Endothelial cell of umbilical vein (primary cell): ENCODE measurements at regions not wholly inside any gene's neighbourhood (a gene's known extent, or its start where the extent isn't known, plus 50 kb on each side); places are given as distances from the start of the nearest gene placed in this dataset.

Experiments used
- BruUV-seq: library from RNA; stranded (reverse); fragments of 400-500 nt; replicated peaks from 2 replicates; lab custom pipeline; 2021; lab: Mats Ljungman, UMichigan
- CTCF ChIA-PET: fragments of 300-600, 350-600 bp; sonication (Branson Sonifier 250); formaldehyde crosslinking; loops from one replicate; lab custom pipeline; 2021; ENCODE audit warnings: antibody characterized with exemption, inconsistent platforms; lab: Charles Lee
- POLR2A ChIA-PET: fragments of 300-600, 350-600 bp; sonication (Branson Sonifier 250); formaldehyde crosslinking; loops from one replicate; lab custom pipeline; 2021; ENCODE audit warnings: antibody characterized with exemption, inconsistent platforms; lab: Charles Lee
- DNase-seq: peaks from one replicate; pipeline ENCODE4 v3.0.0-alpha.2; 2011; ENCODE audit warnings: low read depth, low spot score
- FAIRE-seq: peaks from 2 replicates; lab custom pipeline; 2011; peaks lifted over from hg19 to GRCh38; lab: Jason Lieb, UNC
- H2AFZ ChIP-seq: 2 replicates; pipeline ENCODE4 v1.6.0; 2012; ENCODE audit warnings: low read depth, low read length, control low read depth, inconsistent platforms
- H3K27ac ChIP-seq: 2 replicates; pipeline ENCODE4 v1.5.1; 2011; ENCODE audit warnings: low read depth, mild to moderate bottlenecking, control low read depth, low read length, moderate library complexity; ENCODE audit not compliant: insufficient read depth
- H3K27me3 ChIP-seq, 2 experiments: 2 replicates each; pipeline versions ENCODE4 v1.6.0 to v1.6.1; 2011; ENCODE audit warnings: low read length in 2 of 2, mixed read lengths in 1 of 2; ENCODE audit not compliant: control insufficient read depth in 2 of 2, insufficient read depth in 2 of 2
- H3K36me3 ChIP-seq, 2 experiments: 2 replicates in 1 of 2; 3 replicates in 1 of 2; pipeline ENCODE4 v1.5.1; 2011; ENCODE audit warnings: low read length in 2 of 2, mild to moderate bottlenecking in 1 of 2, moderate library complexity in 1 of 2; ENCODE audit not compliant: control insufficient read depth in 2 of 2, insufficient read depth in 2 of 2; ENCODE audit errors: extremely low read depth in 1 of 2
- H3K4me1 ChIP-seq: 3 replicates; pipeline ENCODE4 v1.5.1; 2011; ENCODE audit warnings: mild to moderate bottlenecking, low read length; ENCODE audit not compliant: control insufficient read depth, insufficient read depth; ENCODE audit errors: extremely low read depth
- H3K4me2 ChIP-seq: 2 replicates; pipeline ENCODE4 v1.6.1; 2011; ENCODE audit warnings: low read length, control low read depth, mixed read lengths; ENCODE audit not compliant: insufficient read depth
- H3K4me3 ChIP-seq, 3 experiments: fragments of 200-600 bp in 1 of 3; sonication (generic), shearing (Covaris generic) in 1 of 3; replicated peaks in 1 of 3; 2 replicates each; pipeline ENCODE4 v1.5.1; 2011 to 2016; ENCODE audit warnings: control low read depth in 3 of 3, low read length in 3 of 3, mild to moderate bottlenecking in 2 of 3, inconsistent platforms in 1 of 3, low read depth in 1 of 3, moderate library complexity in 1 of 3; ENCODE audit not compliant: insufficient read depth in 1 of 3
- H3K79me2 ChIP-seq: 2 replicates; pipeline ENCODE4 v1.6.0; 2012; ENCODE audit warnings: low read length, inconsistent platforms; ENCODE audit not compliant: control insufficient read depth, insufficient read depth
- H3K9ac ChIP-seq: replicated peaks from 2 replicates; pipeline ENCODE3; 2011; ENCODE audit warnings: low read length, control low read depth; ENCODE audit not compliant: insufficient read depth; ENCODE audit errors: extremely low read depth
- H3K9me1 ChIP-seq: replicated peaks from 3 replicates; pipeline ENCODE4 v1.6.0; 2011; ENCODE audit warnings: mild to moderate bottlenecking, low read length; ENCODE audit not compliant: control insufficient read depth, insufficient read depth; ENCODE audit errors: extremely low read depth
- H3K9me3 ChIP-seq: replicated peaks from 2 replicates; pipeline ENCODE4 v1.5.1; 2012; ENCODE audit warnings: low read length, inconsistent platforms; ENCODE audit not compliant: control insufficient read depth, insufficient read depth
- H4K20me1 ChIP-seq: replicated peaks from 2 replicates; pipeline ENCODE3; 2011; ENCODE audit warnings: mild to moderate bottlenecking, low read length; ENCODE audit not compliant: control insufficient read depth, insufficient read depth; ENCODE audit errors: extremely low read depth
- EZH2 ChIP-seq: IDR thresholded peaks from 2 replicates; pipeline ENCODE4 v1.6.1; 2012; ENCODE audit warnings: borderline replicate concordance, low read depth, mild to moderate bottlenecking, moderate library complexity, low read length, inconsistent platforms; ENCODE audit not compliant: severe bottlenecking
- FOS ChIP-seq: IDR thresholded peaks from 2 replicates; pipeline ENCODE4 v1.6.1; 2011; ENCODE audit warnings: mild to moderate bottlenecking, low read length, moderate library complexity, borderline replicate concordance; ENCODE audit not compliant: insufficient read depth
- GATA2 ChIP-seq: IDR thresholded peaks from 2 replicates; pipeline ENCODE4 v1.7.0; 2011; ENCODE audit warnings: low read depth, mild to moderate bottlenecking, moderate library complexity, mixed read lengths, low read length; ENCODE audit not compliant: insufficient read length, insufficient read depth
- JUN ChIP-seq: IDR thresholded peaks from 2 replicates; pipeline ENCODE4 v1.6.1; 2011; ENCODE audit warnings: borderline replicate concordance, low read depth; ENCODE audit not compliant: insufficient read length, insufficient read depth
- MYC ChIP-seq: IDR thresholded peaks from one replicate; pipeline ENCODE4 v1.6.1; 2011; ENCODE audit warnings: mild to moderate bottlenecking, low read depth, low read length
- POLR2A ChIP-seq: IDR thresholded peaks from 2 replicates; pipeline ENCODE4 v1.6.1; 2012; ENCODE audit warnings: low read depth, mild to moderate bottlenecking, control low read depth, low read length
- POLR2AphosphoS5 ChIP-seq: IDR thresholded peaks from 2 replicates; pipeline ENCODE4 v1.6.1; 2012; ENCODE audit warnings: low read depth, mild to moderate bottlenecking, control low read depth, low read length, moderate library complexity; ENCODE audit not compliant: insufficient read depth
- dilution Hi-C: fragments of 300-500 bp; cut with MboI; formaldehyde crosslinking; loops from one replicate; pipeline ENCODE4 v1.15.0; 2019; ENCODE audit warnings: low sequenced_read_pairs; ENCODE audit not compliant: extremely low pct_ligation_motif_present
- intact Hi-C: fragments of 100-400 bp; cut with micrococcal nuclease; formaldehyde crosslinking; loops from one replicate; pipeline ENCODE4 v1.10.0; 2022
- TF ChIP-seq, protein P1 (sequence below): IDR thresholded peaks from 2 replicates; pipeline ENCODE4 v1.6.1; 2011; ENCODE audit not compliant: insufficient read depth, insufficient read length
- TF ChIP-seq, protein P2 (sequence below), 2 donors: IDR thresholded peaks; 1 replicate in 1 of 2; 2 replicates in 1 of 2; pipeline ENCODE4 v1.5.1; 2011; ENCODE audit warnings: low read length in 2 of 2, mild to moderate bottlenecking in 2 of 2, moderate library complexity in 2 of 2, control low read depth in 1 of 2, inconsistent platforms in 1 of 2, low read depth in 1 of 2; ENCODE audit not compliant: insufficient read depth in 1 of 2; ENCODE audit errors: extremely low read depth in 1 of 2

DNA sequence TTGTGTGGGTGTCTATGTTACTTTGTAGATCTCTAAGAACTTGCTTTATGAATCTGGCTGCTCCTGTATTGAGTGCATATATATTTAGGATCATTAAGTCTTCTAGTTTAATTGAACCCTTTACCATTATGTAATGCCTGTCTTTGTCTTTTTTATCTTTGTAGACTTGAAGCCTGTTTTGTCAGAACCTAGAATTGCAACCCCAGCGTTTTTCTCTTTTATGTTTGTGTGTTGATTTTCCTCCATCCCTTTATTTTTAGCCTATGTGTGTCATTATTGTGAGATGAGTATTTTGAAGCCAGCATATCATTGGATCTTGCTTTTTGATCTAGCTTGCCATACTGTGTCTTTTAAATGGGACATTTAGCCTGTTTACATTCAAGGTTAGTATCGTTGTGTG lies 573.2 kb downstream of the BRINP3 start:
- DNase-seq: no peak
- ChIA-PET POLR2A (no interaction called here), CTCF (interaction anchor here (0.7 kb wide), 1 partner anchor 11 kb away, joined by 4 read pairs; no protein-coding TSS in a partner anchor)
- H4K20me1 ChIP-seq: no peaks in the 10 kb centered on the region
- intact Hi-C loops (no loop called here), dilution Hi-C loops (no loop called here)
- H2AFZ ChIP-seq: no peak overlapping the region
- FAIRE-seq: no peak
- H3K4me3 ChIP-seq: no peak overlapping the region
- H3K79me2 ChIP-seq: no peaks in the 10 kb centered on the region
- no peaks in the 10 kb centered on the region for H3K27me3 ChIP-seq
- H3K9me1 ChIP-seq: no peaks in the 10 kb centered on the region
- TF ChIP-seq POLR2A: no peak
- no peak for TF ChIP-seq GATA2
- no peak for TF ChIP-seq EZH2
- H3K9ac ChIP-seq: no peak overlapping the region
- no TSS peak for BruUV-seq
- no peak overlapping the region for H3K4me2 ChIP-seq
- no peaks in the 10 kb centered on the region for H3K36me3 ChIP-seq
- no peak overlapping the region for H3K27ac ChIP-seq
- no peaks in the 10 kb centered on the region for H3K4me1 ChIP-seq
- no peaks in the 10 kb centered on the region for H3K9me3 ChIP-seq

- BruUV-seq: no TSS peak
- Histone ChIP-seq H3K4me2 (no peak overlapping the region), H3K9ac (no peak overlapping the region), H3K36me3 (no peaks in the 10 kb centered on the region), H3K27ac (no peak overlapping the region), H4K20me1 (no peaks in the 10 kb centered on the region), H3K27me3 (no peaks in the 10 kb centered on the region), H3K9me1 (no peaks in the 10 kb centered on the region), H3K79me2 (no peaks in the 10 kb centered on the region), H2AFZ (no peak overlapping the region), H3K4me3 (no peak overlapping the region), H3K4me1 (no peaks in the 10 kb centered on the region), H3K9me3 (no peaks in the 10 kb centered on the region)
- no peak for FAIRE-seq
- CTCF ChIA-PET: no interaction called here
- dilution Hi-C loops: no loop called here
- no peak for TF ChIP-seq MYC
- TF ChIP-seq POLR2AphosphoS5: no peak
- TF ChIP-seq FOS: no peak
- TF ChIP-seq GATA2: no peak
- no peak for TF ChIP-seq JUN
- TF ChIP-seq EZH2: no peak
- TF ChIP-seq, protein P1, sequence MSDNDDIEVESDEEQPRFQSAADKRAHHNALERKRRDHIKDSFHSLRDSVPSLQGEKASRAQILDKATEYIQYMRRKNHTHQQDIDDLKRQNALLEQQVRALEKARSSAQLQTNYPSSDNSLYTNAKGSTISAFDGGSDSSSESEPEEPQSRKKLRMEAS: no peak
- TF ChIP-seq, protein P2, sequence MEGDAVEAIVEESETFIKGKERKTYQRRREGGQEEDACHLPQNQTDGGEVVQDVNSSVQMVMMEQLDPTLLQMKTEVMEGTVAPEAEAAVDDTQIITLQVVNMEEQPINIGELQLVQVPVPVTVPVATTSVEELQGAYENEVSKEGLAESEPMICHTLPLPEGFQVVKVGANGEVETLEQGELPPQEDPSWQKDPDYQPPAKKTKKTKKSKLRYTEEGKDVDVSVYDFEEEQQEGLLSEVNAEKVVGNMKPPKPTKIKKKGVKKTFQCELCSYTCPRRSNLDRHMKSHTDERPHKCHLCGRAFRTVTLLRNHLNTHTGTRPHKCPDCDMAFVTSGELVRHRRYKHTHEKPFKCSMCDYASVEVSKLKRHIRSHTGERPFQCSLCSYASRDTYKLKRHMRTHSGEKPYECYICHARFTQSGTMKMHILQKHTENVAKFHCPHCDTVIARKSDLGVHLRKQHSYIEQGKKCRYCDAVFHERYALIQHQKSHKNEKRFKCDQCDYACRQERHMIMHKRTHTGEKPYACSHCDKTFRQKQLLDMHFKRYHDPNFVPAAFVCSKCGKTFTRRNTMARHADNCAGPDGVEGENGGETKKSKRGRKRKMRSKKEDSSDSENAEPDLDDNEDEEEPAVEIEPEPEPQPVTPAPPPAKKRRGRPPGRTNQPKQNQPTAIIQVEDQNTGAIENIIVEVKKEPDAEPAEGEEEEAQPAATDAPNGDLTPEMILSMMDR (IDR thresholded peaks at IDR 0.05; ENCODE audit: extremely low read depth in 1 of 2, insufficient read depth in 1 of 2, low read depth in 1 of 2, low read length in 2 of 2): no peak
- TF ChIP-seq POLR2A: no peak
- DNase-seq: no peak
- intact Hi-C loops: no loop called here
- POLR2A ChIA-PET: no interaction called here
These were observed 569.6 kb downstream of the BRINP3 start for GRCh38 chr1:189908113-189908512.
